ENCODE measurements at regions not wholly inside any gene's neighbourhood (a gene's known extent, or its start where the extent isn't known, plus 50 kb on each side); places are given as distances from the start of the nearest gene placed in this dataset.

DNA sequence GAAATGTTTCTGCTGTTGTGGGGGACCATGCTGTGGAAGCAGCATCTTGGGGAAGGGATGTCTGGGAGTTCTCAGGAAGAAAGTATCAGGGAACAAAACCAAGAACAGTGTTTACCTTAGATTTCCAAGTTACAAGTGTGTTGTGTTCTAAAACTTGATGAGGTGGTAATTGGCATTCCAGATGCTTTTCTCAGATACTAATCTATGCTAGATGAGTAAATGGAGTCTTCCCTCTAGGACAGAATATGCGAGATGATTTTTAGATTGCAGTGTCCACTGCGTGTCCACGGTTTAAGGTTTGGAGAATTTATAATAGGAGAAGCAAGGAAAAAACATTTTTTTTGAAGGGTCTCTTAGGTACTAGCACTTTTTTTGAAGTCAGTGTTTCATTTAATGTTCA is 436.5 kb downstream of the PCNX1 start:
- no peak for TF ChIP-seq EZH2 (IDR thresholded peaks at IDR 0.05; ENCODE audit: insufficient read depth, low read length)
- TF ChIP-seq, protein P1, sequence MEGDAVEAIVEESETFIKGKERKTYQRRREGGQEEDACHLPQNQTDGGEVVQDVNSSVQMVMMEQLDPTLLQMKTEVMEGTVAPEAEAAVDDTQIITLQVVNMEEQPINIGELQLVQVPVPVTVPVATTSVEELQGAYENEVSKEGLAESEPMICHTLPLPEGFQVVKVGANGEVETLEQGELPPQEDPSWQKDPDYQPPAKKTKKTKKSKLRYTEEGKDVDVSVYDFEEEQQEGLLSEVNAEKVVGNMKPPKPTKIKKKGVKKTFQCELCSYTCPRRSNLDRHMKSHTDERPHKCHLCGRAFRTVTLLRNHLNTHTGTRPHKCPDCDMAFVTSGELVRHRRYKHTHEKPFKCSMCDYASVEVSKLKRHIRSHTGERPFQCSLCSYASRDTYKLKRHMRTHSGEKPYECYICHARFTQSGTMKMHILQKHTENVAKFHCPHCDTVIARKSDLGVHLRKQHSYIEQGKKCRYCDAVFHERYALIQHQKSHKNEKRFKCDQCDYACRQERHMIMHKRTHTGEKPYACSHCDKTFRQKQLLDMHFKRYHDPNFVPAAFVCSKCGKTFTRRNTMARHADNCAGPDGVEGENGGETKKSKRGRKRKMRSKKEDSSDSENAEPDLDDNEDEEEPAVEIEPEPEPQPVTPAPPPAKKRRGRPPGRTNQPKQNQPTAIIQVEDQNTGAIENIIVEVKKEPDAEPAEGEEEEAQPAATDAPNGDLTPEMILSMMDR (IDR thresholded peaks at IDR 0.05; ENCODE audit: insufficient read depth, low read depth, low read length) = no peak
